Heart left ventricle (tissue), 13 donors: ENCODE measurements at regions not wholly inside any gene's neighbourhood (a gene's known extent, or its start where the extent isn't known, plus 50 kb on each side); places are given as distances from the start of the nearest gene placed in this dataset.

ENCODE experiments used
- POLR2A ChIP-seq, 2 donors: fragments of 450-650 bp; IDR thresholded peaks; one replicate each; pipeline ENCODE4 v1.6.1; 2017; ENCODE audit warnings: antibody characterized with exemption in 2 of 2, mild to moderate bottlenecking in 2 of 2, moderate library complexity in 2 of 2
- TF ChIP-seq, protein P1 (sequence below), 12 donors: fragments of 200-600 bp; sonication (generic) in 4 of 12; IDR thresholded peaks; one replicate each; pipeline versions ENCODE4 v1.5.0 to v1.8.0; 2018 to 2022; ENCODE audit warnings: antibody characterized with exemption in 12 of 12, mild to moderate bottlenecking in 5 of 12
- donor health status: ischemic (EF 13 %, LVEDD 7.1; RV severe dilation, severe dysfunction).
- donor health status: DM: no; HTN: yes; CAD: no.
- donor health status: DM: no; HTN: no; CAD: no.
- donor health status: ischemic (EF 25% LVEDD 6.9; RV normal size, moderate dysfunction).
- donor health status: ischemic (EF 25% LVEDD 5.7; RV mildly dilated, moderate dysfunction).
- donor health status: ischemic (EF 35%, LVEDD 5.7; RV mildly dilated, moderate dysfunction).
- donor health status: nonischemic (EF 11% LVEDD 7.7; RV severe dilation, severe dysfunction).
- donor health status: DM: yes; HTN: yes; CAD: no.
- donor health status: PGD.
- donor health status: ischemic (EF 29% LVEDD 5.4; RV normal size, mild dysfunction).
- donor health status: nonischemic (EF 23%, LVEDD 6.1; RV moderate dilation, normal function).

- TF ChIP-seq, protein P1, sequence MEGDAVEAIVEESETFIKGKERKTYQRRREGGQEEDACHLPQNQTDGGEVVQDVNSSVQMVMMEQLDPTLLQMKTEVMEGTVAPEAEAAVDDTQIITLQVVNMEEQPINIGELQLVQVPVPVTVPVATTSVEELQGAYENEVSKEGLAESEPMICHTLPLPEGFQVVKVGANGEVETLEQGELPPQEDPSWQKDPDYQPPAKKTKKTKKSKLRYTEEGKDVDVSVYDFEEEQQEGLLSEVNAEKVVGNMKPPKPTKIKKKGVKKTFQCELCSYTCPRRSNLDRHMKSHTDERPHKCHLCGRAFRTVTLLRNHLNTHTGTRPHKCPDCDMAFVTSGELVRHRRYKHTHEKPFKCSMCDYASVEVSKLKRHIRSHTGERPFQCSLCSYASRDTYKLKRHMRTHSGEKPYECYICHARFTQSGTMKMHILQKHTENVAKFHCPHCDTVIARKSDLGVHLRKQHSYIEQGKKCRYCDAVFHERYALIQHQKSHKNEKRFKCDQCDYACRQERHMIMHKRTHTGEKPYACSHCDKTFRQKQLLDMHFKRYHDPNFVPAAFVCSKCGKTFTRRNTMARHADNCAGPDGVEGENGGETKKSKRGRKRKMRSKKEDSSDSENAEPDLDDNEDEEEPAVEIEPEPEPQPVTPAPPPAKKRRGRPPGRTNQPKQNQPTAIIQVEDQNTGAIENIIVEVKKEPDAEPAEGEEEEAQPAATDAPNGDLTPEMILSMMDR (IDR thresholded peaks at IDR 0.05): no peak
- no peak for TF ChIP-seq POLR2A (IDR thresholded peaks at IDR 0.05)
Observed at GRCh38 chr10:78703593-78703992, 365.2 kb upstream of the ZMIZ1 start.
